RWPE1 (cell line): ENCODE measurements at regions not wholly inside any gene's neighbourhood (a gene's known extent, or its start where the extent isn't known, plus 50 kb on each side); places are given as distances from the start of the nearest gene placed in this dataset.

Experiments used
- CTCF ChIA-PET: fragments of 350-600 bp; sonication (Branson Sonifier 250); formaldehyde crosslinking; extraction: SDS; loops from one replicate; lab custom pipeline; 2021; lab: Yijun Ruan, JAX
- POLR2A ChIA-PET: fragments of 400-600 bp; formaldehyde crosslinking; extraction: SDS; loops from one replicate; lab custom pipeline; 2020; ENCODE audit warnings: antibody characterized with exemption; ENCODE audit not compliant: low non-redundant PET; lab: Yijun Ruan, JAX
- DNase-seq: peaks from one replicate; pipeline ENCODE4 v3.0.0; 2012; ENCODE audit warnings: low spot score
- H3K27ac ChIP-seq: fragments of 450-650 bp; 2 replicates; pipeline ENCODE4 v1.5.1; 2017
- TF ChIP-seq, protein P1 (sequence below): fragments of 450-650 bp; conservative IDR thresholded peaks from 2 replicates; pipeline ENCODE4 v1.5.1; 2017; ENCODE audit warnings: low read depth, mild to moderate bottlenecking

DNA sequence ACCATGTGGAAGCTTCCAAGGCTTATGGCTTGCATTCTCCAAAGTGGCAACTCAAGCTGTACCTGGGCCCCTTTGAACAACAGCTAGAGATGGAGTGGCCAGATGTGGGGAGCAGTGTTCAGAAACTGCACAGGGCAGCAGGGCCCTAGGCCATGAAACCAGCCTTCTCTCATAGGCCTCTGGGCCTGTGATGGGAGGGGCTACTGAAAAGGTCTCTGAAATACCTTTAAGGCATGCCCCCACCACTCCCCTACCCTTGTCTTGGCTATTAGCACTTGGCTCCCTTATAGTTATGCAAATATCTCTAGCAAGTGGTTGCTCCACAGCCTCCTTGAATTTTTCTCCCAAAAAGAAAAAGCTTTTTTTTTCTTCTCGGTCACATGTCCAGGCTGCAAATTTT lies 1014.6 kb downstream of the DTWD2 start:
- POLR2A ChIA-PET = no interaction called here
- TF ChIP-seq, protein P1, sequence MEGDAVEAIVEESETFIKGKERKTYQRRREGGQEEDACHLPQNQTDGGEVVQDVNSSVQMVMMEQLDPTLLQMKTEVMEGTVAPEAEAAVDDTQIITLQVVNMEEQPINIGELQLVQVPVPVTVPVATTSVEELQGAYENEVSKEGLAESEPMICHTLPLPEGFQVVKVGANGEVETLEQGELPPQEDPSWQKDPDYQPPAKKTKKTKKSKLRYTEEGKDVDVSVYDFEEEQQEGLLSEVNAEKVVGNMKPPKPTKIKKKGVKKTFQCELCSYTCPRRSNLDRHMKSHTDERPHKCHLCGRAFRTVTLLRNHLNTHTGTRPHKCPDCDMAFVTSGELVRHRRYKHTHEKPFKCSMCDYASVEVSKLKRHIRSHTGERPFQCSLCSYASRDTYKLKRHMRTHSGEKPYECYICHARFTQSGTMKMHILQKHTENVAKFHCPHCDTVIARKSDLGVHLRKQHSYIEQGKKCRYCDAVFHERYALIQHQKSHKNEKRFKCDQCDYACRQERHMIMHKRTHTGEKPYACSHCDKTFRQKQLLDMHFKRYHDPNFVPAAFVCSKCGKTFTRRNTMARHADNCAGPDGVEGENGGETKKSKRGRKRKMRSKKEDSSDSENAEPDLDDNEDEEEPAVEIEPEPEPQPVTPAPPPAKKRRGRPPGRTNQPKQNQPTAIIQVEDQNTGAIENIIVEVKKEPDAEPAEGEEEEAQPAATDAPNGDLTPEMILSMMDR = no peak
- no peak overlapping the region for H3K27ac ChIP-seq
- CTCF ChIA-PET = no interaction called here
- no peak for DNase-seq

DNA sequence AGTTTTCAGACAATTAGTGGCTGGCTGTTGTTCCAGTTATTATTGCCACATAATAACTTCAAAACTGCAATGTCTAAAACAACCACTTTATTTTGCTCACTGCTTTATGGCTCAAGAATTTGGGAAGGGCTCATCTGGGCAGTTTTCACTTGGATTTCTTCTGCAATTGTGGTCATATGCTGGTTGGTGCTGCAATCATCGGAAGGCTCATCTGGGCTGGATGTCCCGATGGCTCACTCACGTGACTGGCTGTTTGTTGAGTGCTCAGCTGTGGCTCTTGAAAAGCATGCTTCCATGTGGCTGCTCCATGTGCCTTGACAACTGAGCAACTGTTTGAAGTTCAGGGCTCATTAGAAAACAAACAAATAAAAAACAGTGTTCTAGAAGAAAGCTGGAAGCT lies 1032.5 kb downstream of the DTWD2 start:
- POLR2A ChIA-PET = no interaction called here
- TF ChIP-seq, protein P1 = no peak
- H3K27ac ChIP-seq = no peak overlapping the region
- CTCF ChIA-PET = interaction anchor here (0.6 kb wide), 1 partner anchor 1377 kb away, joined by 3 read pairs; no protein-coding TSS in a partner anchor
- DNase-seq = no peak

DNA sequence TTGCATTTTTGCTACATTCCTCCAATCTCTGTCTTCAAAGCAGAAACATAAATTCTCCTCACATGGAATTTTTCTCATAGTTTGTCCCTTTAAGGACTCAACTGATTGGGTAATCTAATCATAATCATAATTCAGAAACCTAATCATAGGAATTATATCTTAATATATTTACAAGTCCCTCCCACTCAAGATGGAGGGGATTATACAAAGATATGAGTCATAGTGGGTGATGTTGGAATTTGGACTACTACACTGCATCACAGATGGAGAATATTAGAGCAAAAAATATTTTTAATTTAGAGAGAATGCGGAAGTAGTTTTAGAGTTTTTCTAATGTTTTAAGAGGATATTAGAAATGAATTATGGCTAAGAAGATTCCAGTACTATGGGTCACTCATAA lies 1034.0 kb downstream of the DTWD2 start:
- DNase-seq = no peak
- ChIA-PET CTCF (no interaction called here), POLR2A (no interaction called here)
- no peak overlapping the region for H3K27ac ChIP-seq
- TF ChIP-seq, protein P1 = no peak

DNA sequence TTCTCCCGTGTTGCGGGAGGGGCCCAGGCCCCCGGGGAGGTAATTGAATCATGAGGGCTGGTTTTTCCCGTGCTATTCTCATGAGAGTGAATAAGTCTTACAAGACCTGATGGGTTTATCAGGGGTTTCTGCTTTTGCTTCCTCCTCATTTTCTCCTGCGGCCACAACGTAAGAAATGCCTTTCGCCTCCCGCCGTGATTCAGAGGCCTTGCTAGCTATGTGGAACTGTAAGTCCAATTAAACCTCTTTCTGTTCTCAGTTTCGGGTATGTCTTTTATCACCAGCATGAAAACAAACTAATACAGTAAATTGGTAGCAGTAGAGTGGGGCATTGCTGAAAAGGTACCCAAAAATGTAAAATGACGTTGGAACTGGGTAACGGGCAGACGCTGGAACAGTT lies 1035.1 kb downstream of the DTWD2 start:
- ChIA-PET CTCF (no interaction called here), POLR2A (no interaction called here)
- no peak overlapping the region for H3K27ac ChIP-seq
- TF ChIP-seq, protein P1 = no peak
- no peak for DNase-seq

DNA sequence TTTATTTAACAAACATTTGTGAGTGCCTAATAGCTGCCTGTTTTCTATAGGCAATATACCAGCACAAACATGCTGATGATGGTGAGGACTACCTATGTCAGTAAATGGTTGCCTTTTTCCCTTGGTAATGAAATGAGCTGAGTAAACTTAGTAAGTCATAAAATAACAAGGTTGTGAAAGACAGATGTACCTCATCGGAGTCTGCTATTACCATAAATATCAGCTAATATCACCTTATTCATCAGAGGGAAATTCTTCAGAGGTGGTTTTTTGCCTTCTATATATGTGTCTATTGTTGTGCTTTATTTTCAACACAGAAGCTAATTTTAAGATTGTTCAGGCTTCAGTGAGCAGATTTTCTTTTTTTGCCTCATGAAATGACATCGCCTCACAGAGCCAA lies 1040.5 kb downstream of the DTWD2 start:
- TF ChIP-seq, protein P1 = no peak
- CTCF ChIA-PET = interaction anchor here (1.1 kb wide), 1 partner anchor 22 kb away, joined by 3 read pairs; no protein-coding TSS in a partner anchor
- POLR2A ChIA-PET = no interaction called here
- DNase-seq = no peak
- H3K27ac ChIP-seq = no peak overlapping the region

DNA sequence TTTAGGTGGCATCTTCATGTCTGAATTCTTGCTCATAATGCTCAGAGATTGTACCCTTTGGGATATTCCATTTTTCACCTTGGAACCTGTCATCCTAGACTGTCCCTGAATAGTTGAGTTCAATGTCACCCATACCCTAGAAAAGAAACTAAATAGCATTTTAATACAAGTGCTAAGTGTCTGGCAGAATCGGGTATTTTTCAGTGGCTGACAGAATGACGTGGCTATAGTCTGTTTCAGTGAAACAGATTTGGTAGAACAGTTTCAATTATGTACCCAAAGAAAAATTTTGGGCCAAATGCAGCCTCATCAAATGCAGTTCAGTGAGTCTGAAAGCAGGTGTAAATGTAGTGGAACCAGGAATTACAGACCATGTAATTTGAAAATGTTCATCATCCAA lies 1041.2 kb downstream of the DTWD2 start:
- TF ChIP-seq, protein P1 = no peak
- POLR2A ChIA-PET = no interaction called here
- CTCF ChIA-PET = interaction anchor here (0.7 to 1.1 kb wide), 3 partner anchors 23 to 623 kb away, joined by 3 to 5 read pairs (median 5); no protein-coding TSS in a partner anchor
- no peak for DNase-seq
- no peak overlapping the region for H3K27ac ChIP-seq
